SKM-1 treated with dmso at 0.1 percent for 144 hours (cell line): ENCODE measurements at regions not wholly inside any gene's neighbourhood (a gene's known extent, or its start where the extent isn't known, plus 50 kb on each side); places are given as distances from the start of the nearest gene placed in this dataset.

Experiments
- DNase-seq: peaks from one replicate; lab custom pipeline; 2025; ENCODE audit not compliant: unreplicated experiment; lab: John Stamatoyannopoulos, UW

DNA sequence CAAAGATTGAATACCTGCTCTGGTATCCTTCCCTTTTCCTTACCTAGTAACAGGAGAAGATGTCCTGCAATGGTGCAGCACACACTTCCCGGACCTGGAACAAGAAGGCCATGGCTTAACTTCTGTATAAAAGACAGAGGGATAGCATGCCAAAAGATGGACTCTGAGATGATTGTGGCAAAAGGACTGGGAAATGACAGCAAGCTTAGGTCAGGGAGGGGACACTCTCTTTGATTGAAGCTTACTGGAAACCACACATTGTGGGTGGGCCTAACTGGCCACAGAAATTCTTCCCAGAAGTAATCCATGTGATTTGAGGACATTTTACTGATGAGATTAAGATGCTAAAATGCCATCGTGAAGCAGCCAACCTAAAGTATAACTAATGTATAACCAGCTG, 71.0 kb upstream of the OTUD4 start:
- DNase-seq, result no peak

DNA sequence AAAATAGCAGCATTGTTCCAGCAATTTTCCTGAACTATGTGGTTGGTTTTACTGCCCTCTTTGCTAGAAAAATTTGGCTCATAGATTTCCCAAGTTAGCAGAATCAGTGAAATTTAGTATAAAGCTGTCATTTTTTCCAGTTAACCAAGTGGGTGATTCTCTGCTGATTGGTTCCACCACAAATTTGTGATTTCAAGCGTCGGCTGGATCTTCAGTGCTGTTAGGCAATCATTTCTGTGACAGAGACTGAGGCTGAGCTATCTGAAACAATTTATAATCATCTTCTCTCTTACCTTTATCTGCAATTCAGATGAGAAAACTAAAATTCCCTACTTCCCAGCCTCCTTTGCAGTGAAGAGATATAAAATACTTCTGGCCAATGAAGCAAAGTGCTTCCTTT, 68.6 kb upstream of the OTUD4 start:
- no peak for DNase-seq

DNA sequence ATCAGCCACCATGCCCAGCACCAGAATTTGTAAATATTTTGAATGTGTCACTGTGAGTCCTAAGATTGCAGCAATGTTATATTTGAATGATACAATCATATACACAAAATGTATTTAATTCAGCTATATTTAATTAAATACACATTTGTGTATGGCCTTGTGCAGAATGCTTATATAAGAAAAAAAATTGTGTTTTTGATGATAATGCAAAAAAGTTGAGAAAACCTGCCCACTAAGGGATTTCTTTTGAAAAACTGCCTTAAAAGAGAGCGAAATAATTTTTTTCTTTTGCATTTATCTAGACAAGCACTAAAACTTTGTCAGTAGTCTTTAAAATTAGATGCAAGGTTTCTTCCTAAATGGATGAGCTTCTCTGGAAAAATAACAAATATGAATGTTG, 68.1 kb upstream of the OTUD4 start:
- DNase-seq, result no peak

DNA sequence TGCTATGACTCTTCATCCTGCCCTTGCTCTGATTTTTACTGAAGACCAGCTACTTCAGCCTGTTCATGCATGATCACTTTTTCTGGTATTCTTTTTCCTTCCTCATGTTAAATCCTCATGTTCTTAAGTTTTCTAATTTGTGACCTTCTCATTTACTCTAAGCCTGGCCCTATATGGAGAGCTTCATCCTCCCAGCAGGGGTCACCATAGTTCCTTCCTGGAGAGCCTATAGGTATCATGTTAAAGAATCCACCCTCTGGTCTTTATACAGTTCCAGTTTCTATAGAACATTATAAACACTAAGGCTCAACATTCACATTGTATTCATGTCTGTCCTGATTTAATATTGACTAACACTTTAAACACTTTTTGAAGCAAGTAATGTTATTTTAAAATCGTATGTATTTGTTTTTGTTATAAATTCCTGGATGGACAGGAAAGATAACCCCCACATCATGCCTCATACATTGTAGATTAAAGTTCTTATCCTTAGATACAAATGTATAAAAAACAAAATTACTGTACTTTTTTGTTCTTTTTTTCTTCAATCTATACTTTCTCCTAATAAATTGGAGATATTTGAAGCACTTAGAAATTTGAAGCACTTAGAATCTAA, 53.8 kb upstream of the OTUD4 start:
- DNase-seq, result peak; percentile 78

DNA sequence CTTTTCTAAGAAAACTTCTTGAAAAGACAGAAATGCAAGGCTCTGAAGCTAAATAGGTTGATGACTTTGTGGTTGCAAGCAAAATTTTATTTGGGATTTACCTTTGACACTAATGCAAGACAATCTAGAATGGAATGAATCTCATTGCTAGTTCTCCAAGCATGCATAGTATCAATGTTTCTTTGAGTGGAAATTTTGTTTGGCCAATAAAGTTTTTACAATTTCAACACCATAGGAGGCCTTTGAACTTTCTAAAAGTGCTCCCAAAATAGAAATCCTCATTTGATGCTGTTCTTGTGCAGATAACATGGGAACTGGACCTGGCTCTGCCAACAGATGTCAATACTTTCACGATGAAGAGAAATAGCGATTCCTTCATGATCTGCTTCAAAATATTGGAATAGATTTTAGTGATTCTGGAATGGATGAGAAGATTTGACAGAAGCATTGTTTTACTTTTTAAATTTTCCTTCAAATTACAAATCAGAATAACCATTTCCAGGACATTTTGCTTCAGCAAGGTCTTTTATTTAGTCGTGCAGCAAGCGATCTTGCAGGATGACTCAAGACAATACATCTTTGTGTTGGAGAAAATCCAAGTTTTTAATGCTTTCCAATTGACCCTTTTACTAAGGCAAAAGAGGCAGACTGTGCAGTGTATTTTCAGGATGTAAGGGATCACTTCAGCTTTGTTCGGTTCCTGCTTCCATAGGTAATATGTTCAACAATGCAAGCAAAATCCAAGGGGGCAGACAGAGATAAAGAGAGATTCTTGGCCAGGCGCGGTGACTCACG, 51.7 kb upstream of the OTUD4 start:
- DNase-seq, result no peak

DNA sequence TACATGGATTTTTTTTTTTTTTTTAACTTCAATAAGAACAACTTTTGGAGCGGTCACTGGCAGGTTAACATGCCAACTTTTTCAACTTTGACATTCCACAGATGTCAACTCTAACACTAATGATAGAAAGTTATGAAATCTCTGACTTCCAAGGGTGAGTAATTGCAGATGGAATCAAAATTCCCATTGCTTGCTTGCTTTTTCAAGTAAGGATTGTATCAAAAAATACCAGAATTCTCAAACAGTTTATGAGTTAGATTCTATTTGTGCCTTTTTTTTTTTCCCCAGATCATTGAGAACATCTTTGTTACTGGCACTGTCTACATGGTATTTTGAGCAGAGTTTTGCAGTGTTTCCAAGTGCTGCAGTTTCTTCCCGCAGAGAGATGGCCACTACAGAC, 50.3 kb upstream of the OTUD4 start:
- no peak for DNase-seq
